IMR-90 (cell line): ENCODE measurements at regions not wholly inside any gene's neighbourhood (a gene's known extent, or its start where the extent isn't known, plus 50 kb on each side); places are given as distances from the start of the nearest gene placed in this dataset.

Source experiments
- ATAC-seq: fragments of 200-7000 bp; cut with Tn5 transposase; 2 replicates; pipeline ENCODE4 v1.9.1; 2020; ENCODE audit warnings: low read depth, mild to moderate bottlenecking, moderate library complexity
- BruUV-seq: library from RNA; stranded (reverse); fragments of 400-500 nt; replicated peaks from 2 replicates; lab custom pipeline; 2021; lab: Mats Ljungman, UMichigan
- CTCF ChIA-PET: fragments of 300-600 bp; formaldehyde crosslinking; extraction: SDS; loops from one replicate; lab custom pipeline; 2021; ENCODE audit warnings: antibody characterized with exemption; lab: Yijun Ruan, JAX
- POLR2A ChIA-PET: fragments of 300-600 bp; sonication (Branson Sonifier 250); formaldehyde crosslinking; loops from one replicate; lab custom pipeline; 2022; ENCODE audit warnings: antibody characterized with exemption; ENCODE audit not compliant: unreplicated experiment; lab: Charles Lee
- DNase-seq: peaks from one replicate; pipeline ENCODE4 v3.0.0; 2013
- H2AFZ ChIP-seq: replicated peaks from 2 replicates; pipeline ENCODE3; 2013; ENCODE audit warnings: low read length, mild to moderate bottlenecking; ENCODE audit not compliant: poor library complexity
- H2AK5ac ChIP-seq: 2 replicates; pipeline ENCODE4 v1.6.1; 2013; ENCODE audit warnings: low read depth, low read length, inconsistent platforms
- H2AK9ac ChIP-seq: replicated peaks from 2 replicates; pipeline ENCODE3; 2013; ENCODE audit warnings: mild to moderate bottlenecking, low read depth, low read length, moderate library complexity; ENCODE audit not compliant: poor library complexity
- H2BK120ac ChIP-seq: 2 replicates; pipeline ENCODE4 v1.6.1; 2013; ENCODE audit warnings: low read depth, low read length, inconsistent platforms
- H2BK15ac ChIP-seq: 3 replicates; pipeline ENCODE4 v1.6.1; 2013; ENCODE audit warnings: low read depth, low read length, inconsistent platforms
- H2BK20ac ChIP-seq: 2 replicates; pipeline ENCODE4 v1.6.1; 2013; ENCODE audit warnings: low read depth, mild to moderate bottlenecking, inconsistent platforms, low read length, moderate library complexity
- H2BK5ac ChIP-seq: 2 replicates; pipeline ENCODE4 v1.6.1; 2013; ENCODE audit warnings: mild to moderate bottlenecking, low read depth, low read length, inconsistent platforms; ENCODE audit not compliant: poor library complexity, severe bottlenecking
- H3K14ac ChIP-seq: replicated peaks from 2 replicates; pipeline ENCODE4 v1.6.1; 2013; ENCODE audit warnings: low read depth, low read length, inconsistent platforms
- H3K18ac ChIP-seq: 2 replicates; pipeline ENCODE4 v1.6.1; 2013; ENCODE audit warnings: low read depth, low read length, control low read depth
- H3K23ac ChIP-seq: 2 replicates; pipeline ENCODE4 v1.6.1; 2013; ENCODE audit warnings: low read depth, low read length, inconsistent platforms
- H3K27ac ChIP-seq: 2 replicates; pipeline ENCODE4 v1.5.1; 2013; ENCODE audit warnings: mild to moderate bottlenecking, control low read depth, low read length; ENCODE audit not compliant: insufficient read depth
- H3K27me3 ChIP-seq: 2 replicates; pipeline ENCODE4 v1.6.1; 2013; ENCODE audit warnings: low read length; ENCODE audit not compliant: control insufficient read depth, insufficient read depth
- H3K36me3 ChIP-seq: 2 replicates; pipeline ENCODE4 v1.6.1; 2013; ENCODE audit warnings: low read length, mixed read lengths; ENCODE audit not compliant: control insufficient read depth, insufficient read depth
- H3K4ac ChIP-seq: 2 replicates; pipeline ENCODE4 v1.6.1; 2013; ENCODE audit warnings: low read depth, low read length, inconsistent platforms
- H3K4me1 ChIP-seq: 2 replicates; pipeline ENCODE4 v1.6.1; 2013; ENCODE audit warnings: low read length, mixed read lengths; ENCODE audit not compliant: control insufficient read depth, insufficient read depth
- H3K4me2 ChIP-seq: 2 replicates; pipeline ENCODE4 v1.6.1; 2013; ENCODE audit warnings: low read depth, mild to moderate bottlenecking, control low read depth, low read length, moderate library complexity
- H3K4me3 ChIP-seq: 2 replicates; pipeline ENCODE4 v1.5.1; 2013; ENCODE audit warnings: low read depth, mild to moderate bottlenecking, control low read depth, low read length, moderate library complexity; ENCODE audit not compliant: insufficient read depth
- H3K56ac ChIP-seq: 2 replicates; pipeline ENCODE4 v1.6.1; 2013; ENCODE audit warnings: low read length, inconsistent platforms; ENCODE audit not compliant: insufficient read depth; ENCODE audit errors: extremely low read depth
- H3K79me1 ChIP-seq, 2 experiments: 2 replicates each; pipeline ENCODE4 v1.6.1; 2013; ENCODE audit warnings: low read length in 2 of 2, inconsistent platforms in 1 of 2, low read depth in 1 of 2
- H3K9ac ChIP-seq: 2 replicates; pipeline ENCODE4 v1.6.1; 2013; ENCODE audit warnings: low read depth, low read length, control low read depth
- H3K9me1 ChIP-seq: 2 replicates; pipeline ENCODE4 v1.6.1; 2013; ENCODE audit warnings: low read length, inconsistent platforms; ENCODE audit not compliant: insufficient read depth
- H3K9me3 ChIP-seq: 2 replicates; pipeline ENCODE4 v1.6.1; 2013; ENCODE audit warnings: low read length; ENCODE audit not compliant: control insufficient read depth, insufficient read depth
- H4K20me1 ChIP-seq: 2 replicates; pipeline ENCODE4 v1.6.1; 2013; ENCODE audit warnings: low read length, inconsistent platforms; ENCODE audit not compliant: insufficient read depth
- H4K5ac ChIP-seq: 2 replicates; pipeline ENCODE4 v1.6.1; 2013; ENCODE audit warnings: mild to moderate bottlenecking, low read depth, low read length, control low read depth
- H4K8ac ChIP-seq, 2 experiments: 2 replicates each; pipeline ENCODE4 v1.6.1; 2013; ENCODE audit warnings: low read depth in 2 of 2, low read length in 2 of 2, control low read depth in 1 of 2, inconsistent platforms in 1 of 2
- H4K91ac ChIP-seq: 2 replicates; pipeline ENCODE4 v1.6.1; 2013; ENCODE audit warnings: low read depth, low read length, inconsistent platforms; ENCODE audit not compliant: insufficient read depth
- BHLHE40 ChIP-seq: fragments of 150-350 bp; IDR thresholded peaks from 2 replicates; pipeline ENCODE4 v1.6.1; 2016; ENCODE audit warnings: mild to moderate bottlenecking, low read depth, low read length
- CEBPB ChIP-seq: IDR thresholded peaks from 2 replicates; pipeline ENCODE4 v1.6.1; 2012; ENCODE audit warnings: low read depth, low read length, improper control_type of control experiment
- CHD1 ChIP-seq: IDR thresholded peaks from 2 replicates; pipeline ENCODE4 v1.6.1; 2012; ENCODE audit warnings: low read depth, low read length, improper control_type of control experiment
- CTCF ChIP-seq: conservative IDR thresholded peaks from 2 replicates; pipeline ENCODE4 v1.5.1; 2012; ENCODE audit warnings: mild to moderate bottlenecking, low read depth, low read length, improper control_type of control experiment
- ELK1 ChIP-seq: fragments of 150-350 bp; IDR thresholded peaks from 2 replicates; pipeline ENCODE4 v1.6.1; 2016; ENCODE audit warnings: low read depth, mild to moderate bottlenecking, low read length, moderate library complexity, borderline replicate concordance
- FOS ChIP-seq: fragments of 150-350 bp; IDR thresholded peaks from 2 replicates; pipeline ENCODE4 v1.6.1; 2016; ENCODE audit warnings: low read depth, low read length
- MAFK ChIP-seq: IDR thresholded peaks from 2 replicates; pipeline ENCODE4 v1.6.1; 2012; ENCODE audit warnings: low read depth, low read length, improper control_type of control experiment
- MAZ ChIP-seq: IDR thresholded peaks from 2 replicates; pipeline ENCODE4 v1.6.1; 2012; ENCODE audit warnings: low read depth, mild to moderate bottlenecking, low read length, improper control_type of control experiment, moderate library complexity, borderline replicate concordance
- MXI1 ChIP-seq: IDR thresholded peaks from 2 replicates; pipeline ENCODE4 v1.6.1; 2012; ENCODE audit warnings: low read depth, mild to moderate bottlenecking, low read length, moderate library complexity, borderline replicate concordance
- NFE2L2 ChIP-seq: fragments of 150-350 bp; IDR thresholded peaks from 2 replicates; pipeline ENCODE4 v1.6.1; 2016; ENCODE audit warnings: low read depth, mild to moderate bottlenecking, low read length
- POLR2A ChIP-seq: IDR thresholded peaks from 2 replicates; pipeline ENCODE4 v1.6.1; 2012; ENCODE audit warnings: mild to moderate bottlenecking, low read depth, low read length
- RAD21 ChIP-seq: IDR thresholded peaks from 2 replicates; pipeline ENCODE4 v1.6.1; 2012; ENCODE audit warnings: low read length, improper control_type of control experiment
- RCOR1 ChIP-seq: IDR thresholded peaks from 2 replicates; pipeline ENCODE4 v1.6.1; 2012; ENCODE audit warnings: mild to moderate bottlenecking, low read length, improper control_type of control experiment; ENCODE audit not compliant: insufficient replicate concordance
- RFX5 ChIP-seq: IDR thresholded peaks from 2 replicates; pipeline ENCODE4 v1.8.0; 2012; ENCODE audit warnings: low read depth, mild to moderate bottlenecking, low read length, moderate library complexity
- SMC3 ChIP-seq: fragments of 150-350 bp; IDR thresholded peaks from 2 replicates; pipeline ENCODE4 v1.6.1; 2016; ENCODE audit warnings: low read depth, mild to moderate bottlenecking, antibody characterized with exemption, low read length, moderate library complexity
- WGBS, 2 experiments: methylation state at CpG; one replicate each; pipeline versions ENCODE4 v1.1.5 to v1.1.7; 2013; ENCODE audit warnings: missing lambda C conversion rate in 2 of 2; ENCODE audit not compliant: insufficient read length in 1 of 2; ENCODE audit errors: extremely low coverage in 2 of 2; 5-methylcytosine and 5-hydroxymethylcytosine counted together
- dilution Hi-C: fragments of 300-500 bp; cut with HindIII; formaldehyde crosslinking; loops from one replicate; pipeline ENCODE4 v1.14.3; 2018; ENCODE audit warnings: low sequenced_read_pairs; ENCODE audit not compliant: unreplicated experiment
- in situ Hi-C: fragments of 300-500 bp; cut with MboI; formaldehyde crosslinking; loops from 3 replicates; pipeline ENCODE4 v1.14.3; 2019; ENCODE audit warnings: low sequenced_read_pairs, inconsistent platforms, mixed read lengths
- intact Hi-C: fragments of 100-400 bp; cut with micrococcal nuclease; formaldehyde crosslinking; loops from 2 replicates; pipeline ENCODE4 v1.10.0; 2022
- TF ChIP-seq, protein P1 (sequence below): fragments of 150-350 bp; IDR thresholded peaks from 2 replicates; pipeline ENCODE4 v1.6.1; 2017; ENCODE audit warnings: mild to moderate bottlenecking, antibody characterized with exemption, low read length, low read depth

DNA sequence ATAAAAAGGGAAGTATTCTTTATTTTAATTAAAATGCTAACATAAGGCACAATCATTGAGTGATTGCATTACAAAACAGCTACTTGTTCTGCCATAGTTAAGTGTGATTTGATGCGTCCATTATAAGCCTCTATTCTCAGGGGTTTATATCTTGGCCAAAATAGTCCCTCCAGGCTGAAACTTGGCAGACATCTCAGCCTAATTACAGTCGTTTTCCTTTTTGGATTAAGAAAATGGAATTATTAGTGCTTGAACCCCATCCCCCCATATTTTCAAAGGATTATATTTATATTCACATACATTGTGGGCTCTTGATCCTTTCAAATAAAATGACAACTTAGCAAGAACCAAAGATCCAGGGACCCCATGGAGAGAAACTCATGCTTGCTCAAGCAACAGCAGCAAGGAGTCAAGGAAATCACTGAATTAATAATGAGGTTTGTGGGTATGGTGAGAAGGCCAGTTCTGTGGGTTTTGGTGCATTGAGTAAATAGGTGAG, 66.7 kb upstream of the NEUROD6 start:
- no peak overlapping the region for H3K23ac ChIP-seq
- H2BK5ac ChIP-seq = no peak overlapping the region
- no peak overlapping the region for H2BK120ac ChIP-seq
- dilution Hi-C loops = no loop called here
- H4K5ac ChIP-seq = no peak overlapping the region
- H3K9ac ChIP-seq = no peak overlapping the region
- no peaks in the 10 kb centered on the region for H3K9me1 ChIP-seq
- H2AFZ ChIP-seq = no peak overlapping the region
- no peaks in the 10 kb centered on the region for H3K36me3 ChIP-seq
- H3K4me2 ChIP-seq = no peak overlapping the region
- no peaks in the 10 kb centered on the region for H4K20me1 ChIP-seq
- no CpG with 5 or more reads among the region's 2 CpGs for WGBS, 2 experiments
- H3K9me3 ChIP-seq = no peaks in the 10 kb centered on the region
- no peak overlapping the region for H3K56ac ChIP-seq
- H2AK5ac ChIP-seq = no peak overlapping the region
- ChIA-PET CTCF (no interaction called here), POLR2A (no interaction called here)
- H2BK20ac ChIP-seq = no peak overlapping the region
- BruUV-seq = no TSS peak
- no peak overlapping the region for H3K27ac ChIP-seq
- ATAC-seq (no peak), DNase-seq (no peak)
- H2BK15ac ChIP-seq = no peak overlapping the region
- H3K4ac ChIP-seq = no peak overlapping the region
- H4K91ac ChIP-seq = no peak overlapping the region
- no peak for TF ChIP-seq BHLHE40
- TF ChIP-seq CTCF = no peak
- TF ChIP-seq CHD1 = no peak
- TF ChIP-seq NFE2L2 = no peak
- TF ChIP-seq FOS = no peak
- TF ChIP-seq ELK1 = no peak
- TF ChIP-seq, protein P1, sequence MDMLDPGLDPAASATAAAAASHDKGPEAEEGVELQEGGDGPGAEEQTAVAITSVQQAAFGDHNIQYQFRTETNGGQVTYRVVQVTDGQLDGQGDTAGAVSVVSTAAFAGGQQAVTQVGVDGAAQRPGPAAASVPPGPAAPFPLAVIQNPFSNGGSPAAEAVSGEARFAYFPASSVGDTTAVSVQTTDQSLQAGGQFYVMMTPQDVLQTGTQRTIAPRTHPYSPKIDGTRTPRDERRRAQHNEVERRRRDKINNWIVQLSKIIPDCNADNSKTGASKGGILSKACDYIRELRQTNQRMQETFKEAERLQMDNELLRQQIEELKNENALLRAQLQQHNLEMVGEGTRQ = no peak
- TF ChIP-seq RCOR1 = no peak
- TF ChIP-seq SMC3 = no peak
- no peak for TF ChIP-seq MXI1
- no peak for TF ChIP-seq RAD21
- no peak for TF ChIP-seq POLR2A
- no peak for TF ChIP-seq MAFK
- TF ChIP-seq MAZ = no peak
- TF ChIP-seq CEBPB = no peak
- TF ChIP-seq RFX5 = no peak
- no peak overlapping the region for H3K18ac ChIP-seq
- no peaks in the 10 kb centered on the region for H3K27me3 ChIP-seq
- H3K14ac ChIP-seq = no peak overlapping the region
- intact Hi-C loops = no loop called here
- no peak overlapping the region for H4K8ac ChIP-seq
- no peak overlapping the region for H3K4me3 ChIP-seq
- no peaks in the 10 kb centered on the region for H3K79me1 ChIP-seq
- no peaks in the 10 kb centered on the region for H3K4me1 ChIP-seq
- no peak overlapping the region for H2AK9ac ChIP-seq
- in situ Hi-C loops = no loop called here
